CD14-positive monocyte (primary cell): ENCODE measurements at regions not wholly inside any gene's neighbourhood (a gene's known extent, or its start where the extent isn't known, plus 50 kb on each side); places are given as distances from the start of the nearest gene placed in this dataset.

Source experiments
- DNase-seq, 3 donors: peaks; one replicate each; pipeline ENCODE4 v3.0.0-alpha.2; 2011 to 2022
- H2AFZ ChIP-seq: 2 replicates; pipeline ENCODE4 v1.6.0; 2012; ENCODE audit warnings: mild to moderate bottlenecking, low read depth, low read length, inconsistent platforms; ENCODE audit not compliant: insufficient read depth, poor library complexity, severe bottlenecking
- H3K27ac ChIP-seq, 2 donors: 1 replicate in 1 of 2; 2 replicates in 1 of 2; pipeline ENCODE4 v1.5.1; 2012 to 2013; ENCODE audit warnings: low read length in 2 of 2, control low read depth in 1 of 2, inconsistent platforms in 1 of 2, low read depth in 1 of 2, mild to moderate bottlenecking in 1 of 2
- H3K27me3 ChIP-seq, 2 donors: one replicate each; pipeline versions ENCODE4 v1.6.0 to v1.6.1; 2011 to 2013; ENCODE audit warnings: low read length in 2 of 2; ENCODE audit not compliant: control insufficient read depth in 2 of 2, insufficient read depth in 2 of 2
- H3K36me3 ChIP-seq, 2 donors: replicated peaks in 1 of 2; 1 replicate in 1 of 2; 2 replicates in 1 of 2; pipeline versions ENCODE4 v1.5.1 to v1.6.1; 2012 to 2013; ENCODE audit warnings: low read length in 2 of 2, control low read depth in 1 of 2, inconsistent platforms in 1 of 2, mild to moderate bottlenecking in 1 of 2; ENCODE audit not compliant: insufficient read depth in 2 of 2, control insufficient read depth in 1 of 2
- H3K4me1 ChIP-seq, 2 donors: 1 replicate in 1 of 2; 2 replicates in 1 of 2; pipeline versions ENCODE4 v1.5.1 to v1.6.1; 2012 to 2013; ENCODE audit warnings: low read length in 2 of 2, control low read depth in 1 of 2, inconsistent platforms in 1 of 2, mild to moderate bottlenecking in 1 of 2, moderate library complexity in 1 of 2; ENCODE audit not compliant: insufficient read depth in 2 of 2, control insufficient read depth in 1 of 2
- H3K4me2 ChIP-seq: replicated peaks from 2 replicates; pipeline ENCODE3; 2012; ENCODE audit warnings: low read length, moderate library complexity, mild to moderate bottlenecking; ENCODE audit not compliant: poor library complexity, severe bottlenecking; ENCODE audit errors: extremely low read depth
- H3K4me3 ChIP-seq, 3 experiments: fragments of 200-600 bp in 1 of 3; sonication (generic) in 1 of 3; replicated peaks in 1 of 3; 1 replicate in 2 of 3; 2 replicates in 1 of 3; pipeline ENCODE4 v1.5.1; 2011 to 2013; ENCODE audit warnings: low read length in 3 of 3, mild to moderate bottlenecking in 3 of 3, control low read depth in 2 of 3, low read depth in 2 of 3, inconsistent platforms in 1 of 3, moderate library complexity in 1 of 3
- H3K79me2 ChIP-seq: 2 replicates; pipeline ENCODE4 v1.6.0; 2012; ENCODE audit warnings: mild to moderate bottlenecking, control low read depth, inconsistent platforms, low read length, moderate library complexity; ENCODE audit not compliant: insufficient read depth
- H3K9ac ChIP-seq: 2 replicates; pipeline ENCODE4 v1.6.0; 2017; ENCODE audit warnings: low read length, mild to moderate bottlenecking; ENCODE audit not compliant: insufficient read depth, poor library complexity, severe bottlenecking
- H3K9me3 ChIP-seq, 2 donors: replicated peaks in 1 of 2; 1 replicate in 1 of 2; 2 replicates in 1 of 2; pipeline versions ENCODE4 v1.5.1 to v1.6.1; 2012 to 2013; ENCODE audit warnings: low read length in 2 of 2, control low read depth in 1 of 2; ENCODE audit not compliant: control insufficient read depth in 1 of 2, insufficient read depth in 1 of 2
- H4K20me1 ChIP-seq: 2 replicates; pipeline ENCODE4 v1.6.0; 2012; ENCODE audit warnings: mild to moderate bottlenecking, low read length, control low read depth, moderate library complexity; ENCODE audit not compliant: insufficient read depth
- H3K27ac Mint-ChIP-seq, 7 donors: one replicate each; pipeline ENCODE4 v1.8.0; 2020; ENCODE audit warnings: mild to moderate bottlenecking in 7 of 7, mixed read lengths in 7 of 7, moderate library complexity in 6 of 7, inconsistent platforms in 2 of 7
- H3K27me3 Mint-ChIP-seq, 3 donors: one replicate each; pipeline ENCODE4 v1.8.0; 2021 to 2022; ENCODE audit warnings: low read depth in 3 of 3, mild to moderate bottlenecking in 3 of 3, mixed read lengths in 3 of 3, moderate library complexity in 3 of 3, inconsistent platforms in 1 of 3
- H3K36me3 Mint-ChIP-seq, 2 donors: one replicate each; pipeline ENCODE4 v1.8.0; 2020; ENCODE audit warnings: mixed read lengths in 2 of 2, inconsistent platforms in 1 of 2, mild to moderate bottlenecking in 1 of 2
- H3K4me1 Mint-ChIP-seq: one replicate; pipeline ENCODE4 v1.8.0; 2020; ENCODE audit warnings: mild to moderate bottlenecking, mixed read lengths
- H3K4me3 Mint-ChIP-seq, 2 donors: one replicate each; pipeline ENCODE4 v1.8.0; 2020; ENCODE audit warnings: mild to moderate bottlenecking in 2 of 2, mixed read lengths in 2 of 2, moderate library complexity in 1 of 2
- H3K9me3 Mint-ChIP-seq, 7 donors: one replicate each; pipeline ENCODE4 v1.8.0; 2020 to 2022; ENCODE audit warnings: mixed read lengths in 7 of 7, mild to moderate bottlenecking in 6 of 7, moderate library complexity in 6 of 7, inconsistent platforms in 2 of 7
- CTCF ChIP-seq: fragments of 200-600 bp; IDR thresholded peaks from one replicate; pipeline ENCODE4 v1.8.0; 2022; ENCODE audit warnings: antibody characterized with exemption, mild to moderate bottlenecking
- WGBS: methylation state at CpG from one replicate; pipeline ENCODE4 v1.1.5; 2013; ENCODE audit warnings: missing lambda C conversion rate; ENCODE audit not compliant: insufficient coverage; 5-methylcytosine and 5-hydroxymethylcytosine counted together
- intact Hi-C, 2 donors: fragments of 100-400 bp; cut with micrococcal nuclease; formaldehyde crosslinking; loops; one replicate each; pipeline versions ENCODE4 v1.15.0 to v1.15.1; 2023

- no peaks in the 10 kb centered on the region for H3K4me1 Mint-ChIP-seq
- intact Hi-C loops = no loop called here
Observed at GRCh38 chr12:91620992-91621391, 438.4 kb upstream of the DCN start.

GRCh38 chr12:91620422-91620821, 437.8 kb upstream of the DCN start:
- H3K4me3 Mint-ChIP-seq = no peak overlapping the region
- H3K36me3 ChIP-seq = no peaks in the 10 kb centered on the region
- H3K27ac ChIP-seq = no peak overlapping the region
- no peaks in the 10 kb centered on the region for H3K27me3 ChIP-seq
- peaks cover 0 to 2% (median 2%) of the 10 kb centered on the region in 3 donors for H3K27me3 Mint-ChIP-seq
- peaks cover 0 to under 1% of the 10 kb centered on the region in 2 donors for H3K9me3 ChIP-seq
- no peaks in the 10 kb centered on the region for H4K20me1 ChIP-seq
- H3K9ac ChIP-seq = no peak overlapping the region
- WGBS = no CpG with 5 or more reads among the region's 2 CpGs
- H3K4me3 ChIP-seq = no peak overlapping the region
- no peak overlapping the region for H3K4me2 ChIP-seq
- H3K27ac Mint-ChIP-seq = no peak overlapping the region
- no peak for DNase-seq
- H2AFZ ChIP-seq = no peak overlapping the region
- no peaks in the 10 kb centered on the region for H3K4me1 ChIP-seq
- no peaks in the 10 kb centered on the region for H3K79me2 ChIP-seq
- intact Hi-C loops = no loop called here
- no peaks in the 10 kb centered on the region for H3K4me1 Mint-ChIP-seq
- peaks cover 0 to 9% (median 4%) of the 10 kb centered on the region in 7 donors for H3K9me3 Mint-ChIP-seq
- no peak for TF ChIP-seq CTCF
- no peaks in the 10 kb centered on the region for H3K36me3 Mint-ChIP-seq

More at GRCh38 chr12:91620992-91621391, 438.4 kb upstream of the DCN start:
- Histone ChIP-seq H4K20me1 (no peaks in the 10 kb centered on the region), H3K9me3 (peaks cover 3 to 7% of the 10 kb centered on the region in 2 donors), H3K36me3 (no peaks in the 10 kb centered on the region), H2AFZ (no peak overlapping the region), H3K4me2 (no peak overlapping the region), H3K27ac (no peak overlapping the region), H3K4me1 (no peaks in the 10 kb centered on the region), H3K4me3 (no peak overlapping the region), H3K9ac (no peak overlapping the region), H3K27me3 (no peaks in the 10 kb centered on the region), H3K79me2 (no peaks in the 10 kb centered on the region)
- peaks cover 0 to 14% (median 7%) of the 10 kb centered on the region in 7 donors for H3K9me3 Mint-ChIP-seq
- no peak for DNase-seq
- WGBS = 96% methylated on average over 8 of the region's 9 CpGs
- peaks cover 0 to 2% (median 2%) of the 10 kb centered on the region in 3 donors for H3K27me3 Mint-ChIP-seq
- TF ChIP-seq CTCF = no peak
- H3K4me3 Mint-ChIP-seq = no peak overlapping the region
- no peak overlapping the region for H3K27ac Mint-ChIP-seq
- no peaks in the 10 kb centered on the region for H3K36me3 Mint-ChIP-seq
